SK-N-SH treated with all-trans-retinoic acid at 6 μM for 48 hours (cell line): ENCODE measurements at regions not wholly inside any gene's neighbourhood (a gene's known extent, or its start where the extent isn't known, plus 50 kb on each side); places are given as distances from the start of the nearest gene placed in this dataset.

ENCODE experiments used
- ATAC-seq: fragments of 200-7000 bp; cut with Tn5 transposase; 3 replicates; pipeline ENCODE4 v1.9.1; 2020; ENCODE audit warnings: mild to moderate bottlenecking, moderate library complexity
- ARNTL ChIP-seq: fragments of 450-650 bp; formaldehyde crosslinking; IDR thresholded peaks from 2 replicates; pipeline ENCODE4 v1.5.0; 2020; ENCODE audit warnings: low read depth, mild to moderate bottlenecking, moderate library complexity, borderline replicate concordance
- BACH2 ChIP-seq: fragments of 250-450 bp; sonication (Bioruptor Pico); IDR thresholded peaks from 2 replicates; pipeline ENCODE4 v1.9.0; 2021; ENCODE audit warnings: mild to moderate bottlenecking, borderline replicate concordance
- CSDC2 ChIP-seq: fragments of 250-450 bp; sonication (Bioruptor Pico); IDR thresholded peaks from 2 replicates; pipeline ENCODE4 v1.5.0; 2020; ENCODE audit warnings: mild to moderate bottlenecking, moderate library complexity
- ESRRG ChIP-seq: fragments of 250-450 bp; sonication (Bioruptor Pico); IDR thresholded peaks from 2 replicates; pipeline ENCODE4 v1.6.1; 2021; ENCODE audit warnings: mild to moderate bottlenecking
- ISL1 ChIP-seq: fragments of 250-450 bp; sonication (Bioruptor Pico); IDR thresholded peaks from 2 replicates; pipeline ENCODE4 v2.1.2; 2022; ENCODE audit warnings: mild to moderate bottlenecking, moderate library complexity
- OSR1 ChIP-seq: fragments of 250-450 bp; sonication (Bioruptor Pico); IDR thresholded peaks from 2 replicates; pipeline ENCODE4 v1.8.0; 2022; ENCODE audit warnings: moderate library complexity, mild to moderate bottlenecking, inconsistent platforms
- POU6F1 ChIP-seq: fragments of 250-450 bp; sonication (Bioruptor Pico); IDR thresholded peaks from 2 replicates; pipeline ENCODE4 v1.8.0; 2021; ENCODE audit warnings: low read depth, mild to moderate bottlenecking, moderate library complexity, borderline replicate concordance
- PPARA ChIP-seq: fragments of 250-450 bp; sonication (Bioruptor Pico); IDR thresholded peaks from 2 replicates; pipeline ENCODE4 v1.5.0; 2020; ENCODE audit warnings: mild to moderate bottlenecking, borderline replicate concordance
- RARB ChIP-seq: fragments of 250-450 bp; sonication (Bioruptor Pico); IDR thresholded peaks from 2 replicates; pipeline ENCODE4 v1.8.0; 2021; ENCODE audit warnings: mild to moderate bottlenecking, moderate library complexity
- SNAI2 ChIP-seq: fragments of 250-450 bp; sonication (Bioruptor Pico); IDR thresholded peaks from 2 replicates; pipeline ENCODE4 v1.5.0; 2020; ENCODE audit warnings: mild to moderate bottlenecking, moderate library complexity
- TOX ChIP-seq: fragments of 250-450 bp; sonication (Bioruptor Pico); IDR thresholded peaks from 2 replicates; pipeline ENCODE4 v1.8.0; 2021; ENCODE audit warnings: mild to moderate bottlenecking, moderate library complexity, borderline replicate concordance
- ZC3H10 ChIP-seq: fragments of 250-450 bp; sonication (Bioruptor Pico); IDR thresholded peaks from 2 replicates; pipeline ENCODE4 v1.5.1; 2021; ENCODE audit warnings: mild to moderate bottlenecking, moderate library complexity
- ZFP3 ChIP-seq: fragments of 250-450 bp; sonication (Bioruptor Pico); IDR thresholded peaks from 2 replicates; pipeline ENCODE4 v1.5.0; 2020; ENCODE audit warnings: mild to moderate bottlenecking, moderate library complexity
- ZFP30 ChIP-seq: fragments of 450-650 bp; formaldehyde crosslinking; IDR thresholded peaks from 2 replicates; pipeline ENCODE4 v1.5.0; 2022; ENCODE audit warnings: mild to moderate bottlenecking, moderate library complexity
- ZNF565 ChIP-seq: fragments of 450-650 bp; formaldehyde crosslinking; conservative IDR thresholded peaks from 2 replicates; pipeline ENCODE4 v1.5.0; 2020; ENCODE audit warnings: low read depth, mild to moderate bottlenecking, moderate library complexity
- ZNF70 ChIP-seq: fragments of 450-650 bp; formaldehyde crosslinking; IDR thresholded peaks from 2 replicates; pipeline ENCODE4 v1.5.0; 2020; ENCODE audit warnings: mild to moderate bottlenecking, moderate library complexity
- ZNF8 ChIP-seq: fragments of 450-650 bp; formaldehyde crosslinking; IDR thresholded peaks from 2 replicates; pipeline ENCODE4 v1.5.0; 2020; ENCODE audit warnings: mild to moderate bottlenecking, moderate library complexity
- TF ChIP-seq, protein P1 (sequence below): fragments of 250-450 bp; sonication (Bioruptor Pico); IDR thresholded peaks from 2 replicates; pipeline ENCODE4 v1.5.0; 2020; ENCODE audit warnings: mild to moderate bottlenecking, moderate library complexity
- TF ChIP-seq, protein P2 (sequence below): fragments of 250-450 bp; sonication (Bioruptor Pico); IDR thresholded peaks from 2 replicates; pipeline ENCODE4 v1.5.1; 2020; ENCODE audit warnings: low read depth, mild to moderate bottlenecking, moderate library complexity

GRCh38 chr11:98260983-98261382 lies 759.8 kb upstream of the CNTN5 start:
- ATAC-seq, result no peak
- no peak for TF ChIP-seq POU6F1 (CRISPR knock-in tag)
- TF ChIP-seq, protein P1, sequence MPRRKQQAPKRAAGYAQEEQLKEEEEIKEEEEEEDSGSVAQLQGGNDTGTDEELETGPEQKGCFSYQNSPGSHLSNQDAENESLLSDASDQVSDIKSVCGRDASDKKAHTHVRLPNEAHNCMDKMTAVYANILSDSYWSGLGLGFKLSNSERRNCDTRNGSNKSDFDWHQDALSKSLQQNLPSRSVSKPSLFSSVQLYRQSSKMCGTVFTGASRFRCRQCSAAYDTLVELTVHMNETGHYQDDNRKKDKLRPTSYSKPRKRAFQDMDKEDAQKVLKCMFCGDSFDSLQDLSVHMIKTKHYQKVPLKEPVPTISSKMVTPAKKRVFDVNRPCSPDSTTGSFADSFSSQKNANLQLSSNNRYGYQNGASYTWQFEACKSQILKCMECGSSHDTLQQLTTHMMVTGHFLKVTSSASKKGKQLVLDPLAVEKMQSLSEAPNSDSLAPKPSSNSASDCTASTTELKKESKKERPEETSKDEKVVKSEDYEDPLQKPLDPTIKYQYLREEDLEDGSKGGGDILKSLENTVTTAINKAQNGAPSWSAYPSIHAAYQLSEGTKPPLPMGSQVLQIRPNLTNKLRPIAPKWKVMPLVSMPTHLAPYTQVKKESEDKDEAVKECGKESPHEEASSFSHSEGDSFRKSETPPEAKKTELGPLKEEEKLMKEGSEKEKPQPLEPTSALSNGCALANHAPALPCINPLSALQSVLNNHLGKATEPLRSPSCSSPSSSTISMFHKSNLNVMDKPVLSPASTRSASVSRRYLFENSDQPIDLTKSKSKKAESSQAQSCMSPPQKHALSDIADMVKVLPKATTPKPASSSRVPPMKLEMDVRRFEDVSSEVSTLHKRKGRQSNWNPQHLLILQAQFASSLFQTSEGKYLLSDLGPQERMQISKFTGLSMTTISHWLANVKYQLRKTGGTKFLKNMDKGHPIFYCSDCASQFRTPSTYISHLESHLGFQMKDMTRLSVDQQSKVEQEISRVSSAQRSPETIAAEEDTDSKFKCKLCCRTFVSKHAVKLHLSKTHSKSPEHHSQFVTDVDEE (CRISPR knock-in tag), result no peak
- no peak for TF ChIP-seq RARB
- no peak for TF ChIP-seq ZNF8 (CRISPR knock-in tag)
- no peak for TF ChIP-seq TOX (CRISPR knock-in tag)
- no peak for TF ChIP-seq SNAI2 (CRISPR knock-in tag)
- TF ChIP-seq PPARA, result no peak

- no peak for ATAC-seq
- TF ChIP-seq ZNF565 (CRISPR knock-in tag) (no peak), ZFP3 (CRISPR knock-in tag) (no peak), ISL1 (CRISPR knock-in tag) (no peak), POU6F1 (CRISPR knock-in tag) (no peak), TOX (CRISPR knock-in tag) (no peak), OSR1 (CRISPR knock-in tag) (no peak), ARNTL (CRISPR knock-in tag) (no peak), ZC3H10 (CRISPR knock-in tag) (no peak), SNAI2 (CRISPR knock-in tag) (no peak), CSDC2 (CRISPR knock-in tag) (no peak), ZFP30 (CRISPR knock-in tag) (no peak), PPARA (no peak), ESRRG (CRISPR knock-in tag) (no peak), ZNF70 (no peak), RARB (no peak), BACH2 (CRISPR knock-in tag) (no peak)
- TF ChIP-seq, all 23 proteins: peak for 0
Observed at GRCh38 chr11:98277251-98277912, 743.4 kb upstream of the CNTN5 start.

GRCh38 chr11:98289617-98290263 lies 731.0 kb upstream of the CNTN5 start:
- TF ChIP-seq, protein P2, sequence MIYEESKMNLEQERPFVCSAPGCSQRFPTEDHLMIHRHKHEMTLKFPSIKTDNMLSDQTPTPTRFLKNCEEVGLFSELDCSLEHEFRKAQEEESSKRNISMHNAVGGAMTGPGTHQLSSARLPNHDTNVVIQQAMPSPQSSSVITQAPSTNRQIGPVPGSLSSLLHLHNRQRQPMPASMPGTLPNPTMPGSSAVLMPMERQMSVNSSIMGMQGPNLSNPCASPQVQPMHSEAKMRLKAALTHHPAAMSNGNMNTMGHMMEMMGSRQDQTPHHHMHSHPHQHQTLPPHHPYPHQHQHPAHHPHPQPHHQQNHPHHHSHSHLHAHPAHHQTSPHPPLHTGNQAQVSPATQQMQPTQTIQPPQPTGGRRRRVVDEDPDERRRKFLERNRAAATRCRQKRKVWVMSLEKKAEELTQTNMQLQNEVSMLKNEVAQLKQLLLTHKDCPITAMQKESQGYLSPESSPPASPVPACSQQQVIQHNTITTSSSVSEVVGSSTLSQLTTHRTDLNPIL (CRISPR knock-in tag), result no peak
- TF ChIP-seq CSDC2 (CRISPR knock-in tag), result no peak
- TF ChIP-seq RARB, result no peak
- no peak for TF ChIP-seq ZNF565 (CRISPR knock-in tag)
- no peak for TF ChIP-seq POU6F1 (CRISPR knock-in tag)
- no peak for TF ChIP-seq ZNF70
- TF ChIP-seq, protein P1 (CRISPR knock-in tag), result no peak
- TF ChIP-seq BACH2 (CRISPR knock-in tag), result no peak
- no peak for TF ChIP-seq PPARA
- TF ChIP-seq, all 23 proteins: peak for 0
- no peak for ATAC-seq
